ENCODE measurements at regions not wholly inside any gene's neighbourhood (a gene's known extent, or its start where the extent isn't known, plus 50 kb on each side); places are given as distances from the start of the nearest gene placed in this dataset.

DNA sequence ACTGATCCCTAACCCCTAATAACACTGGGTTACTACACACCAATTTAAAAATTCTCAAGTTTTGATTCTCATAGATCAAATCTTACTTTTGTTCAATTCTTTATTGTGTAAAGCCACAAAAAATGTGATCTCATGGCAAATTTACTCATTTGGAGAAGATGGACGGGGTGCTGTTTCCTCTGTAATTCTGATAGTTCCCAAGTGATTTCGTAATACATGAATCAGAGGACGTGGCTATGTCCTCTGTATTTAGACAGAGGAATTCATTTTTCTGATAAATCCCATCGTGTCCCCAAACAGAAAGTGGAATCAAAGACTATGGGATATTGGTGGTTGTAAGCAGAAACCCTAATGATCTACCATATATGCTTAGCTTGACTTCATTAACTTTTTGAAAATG, 76.6 kb upstream of the GNG2 start:
- Mint-ChIP-seq H3K4me1 (no peaks in the 10 kb centered on the region), H3K9me3 (peaks cover 25% of the 10 kb centered on the region)

DNA sequence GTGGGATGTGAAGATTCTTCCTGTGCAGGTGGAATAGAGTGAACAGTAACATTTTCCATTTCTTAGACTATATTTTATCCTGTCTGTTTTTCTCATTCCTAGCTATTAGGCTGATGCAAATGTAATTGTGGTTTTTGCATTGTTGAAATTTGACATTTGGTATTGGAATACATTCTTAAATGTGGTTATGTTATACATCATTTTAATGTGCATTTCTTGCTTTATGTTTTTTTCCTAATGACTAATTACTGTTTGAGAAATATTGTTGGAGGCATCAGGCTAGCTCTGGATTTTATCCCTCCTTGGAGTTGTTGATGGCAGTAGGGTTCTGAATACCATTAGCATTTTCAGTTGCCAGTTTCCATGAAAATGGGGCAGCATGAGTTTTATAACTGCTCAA, 75.9 kb upstream of the GNG2 start:
- Mint-ChIP-seq H3K36me3 (ENCODE audit: low read depth) (peaks cover 19% of the 10 kb centered on the region), H3K27ac (no peak overlapping the region), H3K27me3 (ENCODE audit: insufficient read depth, low read depth, poor library complexity) (no peaks in the 10 kb centered on the region), H3K9me3 (peaks cover 30% of the 10 kb centered on the region), H3K4me1 (no peaks in the 10 kb centered on the region), H3K4me3 (no peak overlapping the region)
- H3K27me3 ChIP-seq (ENCODE audit: insufficient read depth), result no peaks in the 10 kb centered on the region
- no peaks in the 10 kb centered on the region; the same call in 1 of the 2 replicates for H3K4me1 ChIP-seq (ENCODE audit: insufficient read depth)
- no peaks in the 10 kb centered on the region for H4K20me1 ChIP-seq (replicated peaks; ENCODE audit: insufficient read depth)
- H3K27ac ChIP-seq (ENCODE audit: low read depth), result no peak overlapping the region
- no peak overlapping the region for H3K4me3 ChIP-seq
- DNase-seq (ENCODE audit: low spot score) (no peak), ATAC-seq (no peak)
- H3K9me2 ChIP-seq (ENCODE audit: insufficient read depth), result no peaks in the 10 kb centered on the region
- H3F3A ChIP-seq (replicated peaks; ENCODE audit: low read depth), result no peaks in the 10 kb centered on the region
- no peak overlapping the region for H3K4me2 ChIP-seq
- no peaks in the 10 kb centered on the region for H3K79me2 ChIP-seq (replicated peaks; ENCODE audit: insufficient read depth)
- peaks cover 3% of the 10 kb centered on the region; the same call in 1 of the 2 replicates for H3K36me3 ChIP-seq (ENCODE audit: insufficient read depth)
- H2AFZ ChIP-seq, result no peak overlapping the region
- TF ChIP-seq, protein P1, sequence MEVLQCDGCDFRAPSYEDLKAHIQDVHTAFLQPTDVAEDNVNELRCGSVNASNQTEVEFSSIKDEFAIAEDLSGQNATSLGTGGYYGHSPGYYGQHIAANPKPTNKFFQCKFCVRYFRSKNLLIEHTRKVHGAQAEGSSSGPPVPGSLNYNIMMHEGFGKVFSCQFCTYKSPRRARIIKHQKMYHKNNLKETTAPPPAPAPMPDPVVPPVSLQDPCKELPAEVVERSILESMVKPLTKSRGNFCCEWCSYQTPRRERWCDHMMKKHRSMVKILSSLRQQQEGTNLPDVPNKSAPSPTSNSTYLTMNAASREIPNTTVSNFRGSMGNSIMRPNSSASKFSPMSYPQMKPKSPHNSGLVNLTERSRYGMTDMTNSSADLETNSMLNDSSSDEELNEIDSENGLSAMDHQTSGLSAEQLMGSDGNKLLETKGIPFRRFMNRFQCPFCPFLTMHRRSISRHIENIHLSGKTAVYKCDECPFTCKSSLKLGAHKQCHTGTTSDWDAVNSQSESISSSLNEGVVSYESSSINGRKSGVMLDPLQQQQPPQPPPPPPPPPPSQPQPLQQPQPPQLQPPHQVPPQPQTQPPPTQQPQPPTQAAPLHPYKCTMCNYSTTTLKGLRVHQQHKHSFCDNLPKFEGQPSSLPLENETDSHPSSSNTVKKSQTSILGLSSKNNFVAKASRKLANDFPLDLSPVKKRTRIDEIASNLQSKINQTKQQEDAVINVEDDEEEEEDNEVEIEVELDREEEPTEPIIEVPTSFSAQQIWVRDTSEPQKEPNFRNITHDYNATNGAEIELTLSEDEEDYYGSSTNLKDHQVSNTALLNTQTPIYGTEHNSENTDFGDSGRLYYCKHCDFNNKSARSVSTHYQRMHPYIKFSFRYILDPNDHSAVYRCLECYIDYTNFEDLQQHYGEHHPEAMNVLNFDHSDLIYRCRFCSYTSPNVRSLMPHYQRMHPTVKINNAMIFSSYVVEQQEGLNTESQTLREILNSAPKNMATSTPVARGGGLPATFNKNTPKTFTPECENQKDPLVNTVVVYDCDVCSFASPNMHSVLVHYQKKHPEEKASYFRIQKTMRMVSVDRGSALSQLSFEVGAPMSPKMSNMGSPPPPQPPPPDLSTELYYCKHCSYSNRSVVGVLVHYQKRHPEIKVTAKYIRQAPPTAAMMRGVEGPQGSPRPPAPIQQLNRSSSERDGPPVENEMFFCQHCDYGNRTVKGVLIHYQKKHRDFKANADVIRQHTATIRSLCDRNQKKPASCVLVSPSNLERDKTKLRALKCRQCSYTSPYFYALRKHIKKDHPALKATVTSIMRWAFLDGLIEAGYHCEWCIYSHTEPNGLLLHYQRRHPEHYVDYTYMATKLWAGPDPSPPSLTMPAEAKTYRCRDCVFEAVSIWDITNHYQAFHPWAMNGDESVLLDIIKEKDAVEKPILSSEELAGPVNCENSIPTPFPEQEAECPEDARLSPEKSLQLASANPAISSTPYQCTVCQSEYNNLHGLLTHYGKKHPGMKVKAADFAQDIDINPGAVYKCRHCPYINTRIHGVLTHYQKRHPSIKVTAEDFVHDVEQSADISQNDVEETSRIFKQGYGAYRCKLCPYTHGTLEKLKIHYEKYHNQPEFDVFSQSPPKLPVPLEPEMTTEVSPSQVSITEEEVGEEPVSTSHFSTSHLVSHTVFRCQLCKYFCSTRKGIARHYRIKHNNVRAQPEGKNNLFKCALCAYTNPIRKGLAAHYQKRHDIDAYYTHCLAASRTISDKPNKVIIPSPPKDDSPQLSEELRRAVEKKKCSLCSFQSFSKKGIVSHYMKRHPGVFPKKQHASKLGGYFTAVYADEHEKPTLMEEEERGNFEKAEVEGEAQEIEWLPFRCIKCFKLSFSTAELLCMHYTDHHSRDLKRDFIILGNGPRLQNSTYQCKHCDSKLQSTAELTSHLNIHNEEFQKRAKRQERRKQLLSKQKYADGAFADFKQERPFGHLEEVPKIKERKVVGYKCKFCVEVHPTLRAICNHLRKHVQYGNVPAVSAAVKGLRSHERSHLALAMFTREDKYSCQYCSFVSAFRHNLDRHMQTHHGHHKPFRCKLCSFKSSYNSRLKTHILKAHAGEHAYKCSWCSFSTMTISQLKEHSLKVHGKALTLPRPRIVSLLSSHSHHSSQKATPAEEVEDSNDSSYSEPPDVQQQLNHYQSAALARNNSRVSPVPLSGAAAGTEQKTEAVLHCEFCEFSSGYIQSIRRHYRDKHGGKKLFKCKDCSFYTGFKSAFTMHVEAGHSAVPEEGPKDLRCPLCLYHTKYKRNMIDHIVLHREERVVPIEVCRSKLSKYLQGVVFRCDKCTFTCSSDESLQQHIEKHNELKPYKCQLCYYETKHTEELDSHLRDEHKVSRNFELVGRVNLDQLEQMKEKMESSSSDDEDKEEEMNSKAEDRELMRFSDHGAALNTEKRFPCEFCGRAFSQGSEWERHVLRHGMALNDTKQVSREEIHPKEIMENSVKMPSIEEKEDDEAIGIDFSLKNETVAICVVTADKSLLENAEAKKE (CRISPR knock-in tag; IDR thresholded peaks at IDR 0.05), result no peak
- TF ChIP-seq ZNF114 (CRISPR knock-in tag; IDR thresholded peaks at IDR 0.05), result no peak
- no peak for TF ChIP-seq EZH2phosphoT487 (IDR thresholded peaks at IDR 0.05; ENCODE audit: unreplicated experiment)
- no peak for TF ChIP-seq STAT1 (IDR thresholded peaks at IDR 0.05; ENCODE audit: unreplicated experiment)
- TF ChIP-seq POLR2AphosphoS5 (IDR thresholded peaks at IDR 0.05; ENCODE audit: low read depth), result no peak
- TF ChIP-seq EZH2 (IDR thresholded peaks at IDR 0.05; ENCODE audit: low read depth, unreplicated experiment), result no peak

More for the DNA sequence above, 76.6 kb upstream of the GNG2 start:
- H3K36me3 ChIP-seq (ENCODE audit: insufficient read depth), result peaks cover 3% of the 10 kb centered on the region; the same call in 1 of the 2 replicates
- H3K4me1 ChIP-seq (ENCODE audit: insufficient read depth), result no peaks in the 10 kb centered on the region; the same call in 1 of the 2 replicates
- no peak overlapping the region for H3K4me3 ChIP-seq
- TF ChIP-seq CTCF (conservative IDR thresholded peaks at IDR 0.05; ENCODE audit: low read depth in 2 of 2) (no peak), ZNF331 (CRISPR knock-in tag; IDR thresholded peaks at IDR 0.05; ENCODE audit: low read depth) (no peak), POLR2AphosphoS5 (IDR thresholded peaks at IDR 0.05; ENCODE audit: low read depth) (no peak), EZH2phosphoT487 (IDR thresholded peaks at IDR 0.05; ENCODE audit: unreplicated experiment) (no peak)
- Mint-ChIP-seq H3K27me3 (ENCODE audit: insufficient read depth, low read depth, poor library complexity) (no peaks in the 10 kb centered on the region), H3K36me3 (ENCODE audit: low read depth) (peaks cover 15% of the 10 kb centered on the region), H3K27ac (no peak overlapping the region), H3K4me3 (no peak overlapping the region)
- H4K20me1 ChIP-seq (replicated peaks; ENCODE audit: insufficient read depth), result no peaks in the 10 kb centered on the region
- no peak for ATAC-seq
- no peaks in the 10 kb centered on the region for H3F3A ChIP-seq (replicated peaks; ENCODE audit: low read depth)
- H3K79me2 ChIP-seq (replicated peaks; ENCODE audit: insufficient read depth), result no peaks in the 10 kb centered on the region
- DNase-seq (ENCODE audit: low spot score), result no peak
- no peak overlapping the region for H3K27ac ChIP-seq (ENCODE audit: low read depth)
- H3K4me2 ChIP-seq, result no peak overlapping the region
- H3K27me3 ChIP-seq (ENCODE audit: insufficient read depth), result no peaks in the 10 kb centered on the region
- H3K9me2 ChIP-seq (ENCODE audit: insufficient read depth), result no peaks in the 10 kb centered on the region
- no peak overlapping the region for H2AFZ ChIP-seq
